OCI-LY7 (cell line): ENCODE measurements at regions not wholly inside any gene's neighbourhood (a gene's known extent, or its start where the extent isn't known, plus 50 kb on each side); places are given as distances from the start of the nearest gene placed in this dataset.

Experiments
- BruUV-seq: library from RNA; stranded (reverse); fragments of 400-500 nt; replicated peaks from 2 replicates; lab custom pipeline; 2021; lab: Mats Ljungman, UMichigan
- CTCF ChIA-PET: fragments of 300-600 bp; sonication (Branson Sonifier 250); formaldehyde crosslinking; loops from one replicate; lab custom pipeline; 2022; ENCODE audit warnings: antibody characterized with exemption; ENCODE audit not compliant: unreplicated experiment; lab: Charles Lee
- POLR2A ChIA-PET: fragments of 300-600 bp; sonication (Branson Sonifier 250); formaldehyde crosslinking; loops from one replicate; lab custom pipeline; 2022; ENCODE audit warnings: antibody characterized with exemption; lab: Charles Lee
- DNase-seq: peaks from one replicate; pipeline ENCODE4 v3.0.0-alpha.2; 2015; ENCODE audit warnings: low spot score
- H2AFZ ChIP-seq: fragments of 200-600 bp; sonication (generic), shearing (Covaris generic); 2 replicates; pipeline ENCODE4 v1.6.1; 2014; ENCODE audit warnings: mild to moderate bottlenecking, antibody characterized with exemption, low read length, moderate library complexity
- H3K27ac ChIP-seq: fragments of 200-600 bp; sonication (generic); 2 replicates; pipeline ENCODE4 v1.5.1; 2014; ENCODE audit warnings: mixed run types, low read depth, mild to moderate bottlenecking, moderate library complexity, low read length, inconsistent platforms; ENCODE audit not compliant: poor library complexity, severe bottlenecking
- H3K36me3 ChIP-seq: fragments of 200-600 bp; sonication (generic); 2 replicates; pipeline ENCODE4 v1.6.1; 2014; ENCODE audit warnings: mild to moderate bottlenecking, antibody characterized with exemption, low read length, moderate library complexity, mixed read lengths; ENCODE audit not compliant: insufficient read depth
- H3K4me1 ChIP-seq: fragments of 200-600 bp; sonication (generic); 2 replicates; pipeline ENCODE4 v1.5.1; 2014; ENCODE audit warnings: mild to moderate bottlenecking, low read length; ENCODE audit not compliant: insufficient read depth, poor library complexity, severe bottlenecking
- H3K4me2 ChIP-seq: fragments of 200-600 bp; sonication (generic); 2 replicates; pipeline ENCODE4 v1.6.1; 2014; ENCODE audit warnings: mild to moderate bottlenecking, low read length
- H3K4me3 ChIP-seq: fragments of 200-600 bp; sonication (generic); 2 replicates; pipeline ENCODE4 v1.5.1; 2014; ENCODE audit warnings: mild to moderate bottlenecking, low read depth, low read length; ENCODE audit not compliant: poor library complexity, severe bottlenecking
- H3K79me2 ChIP-seq: fragments of 200-600 bp; sonication (generic); 2 replicates; pipeline ENCODE4 v1.6.1; 2016; ENCODE audit warnings: low read depth, mild to moderate bottlenecking, low read length, moderate library complexity, mixed read lengths; ENCODE audit not compliant: insufficient read depth
- H3K9me2 ChIP-seq: fragments of 200-600 bp; sonication (generic); 2 replicates; pipeline ENCODE4 v1.6.1; 2016; ENCODE audit warnings: mild to moderate bottlenecking, low read length, mixed read lengths; ENCODE audit not compliant: insufficient read depth
- H3K9me3 ChIP-seq: fragments of 200-600 bp; sonication (generic); 2 replicates; pipeline ENCODE4 v1.6.1; 2014; ENCODE audit warnings: mild to moderate bottlenecking, mixed run types, low read length, mixed read lengths
- H4K20me1 ChIP-seq: fragments of 200-600 bp; sonication (generic); 2 replicates; pipeline ENCODE4 v1.6.1; 2014; ENCODE audit warnings: mild to moderate bottlenecking, antibody characterized with exemption, low read length, moderate library complexity, mixed read lengths; ENCODE audit not compliant: insufficient read depth
- CTCF ChIP-seq: fragments of 200-600 bp; sonication (generic); conservative IDR thresholded peaks from 2 replicates; pipeline ENCODE4 v1.5.1; 2014; ENCODE audit warnings: mild to moderate bottlenecking, antibody characterized with exemption, low read length, moderate library complexity, mixed read lengths
- EZH2phosphoT487 ChIP-seq: fragments of 200-600 bp; sonication (generic); IDR thresholded peaks from 2 replicates; pipeline ENCODE4 v1.6.1; 2018; ENCODE audit warnings: low read depth, borderline replicate concordance, mild to moderate bottlenecking, mixed run types, antibody characterized with exemption, low read length, moderate library complexity, mixed read lengths
- intact Hi-C: fragments of 100-400 bp; cut with micrococcal nuclease; formaldehyde crosslinking; loops from one replicate; pipeline ENCODE4 v1.10.0; 2022; ENCODE audit not compliant: unreplicated experiment

- intact Hi-C loops = no loop called here
- no peaks in the 10 kb centered on the region for H3K9me2 ChIP-seq
- DNase-seq = no peak
- H3K4me2 ChIP-seq = no peak overlapping the region
- H2AFZ ChIP-seq = no peak overlapping the region
- no peak overlapping the region for H3K4me3 ChIP-seq
- ChIA-PET POLR2A (no interaction called here), CTCF (no interaction called here)
- no TSS peak for BruUV-seq
- H4K20me1 ChIP-seq = no peaks in the 10 kb centered on the region
- H3K27ac ChIP-seq = no peak overlapping the region
- TF ChIP-seq CTCF = no peak
- TF ChIP-seq EZH2phosphoT487 = no peak
- no peaks in the 10 kb centered on the region for H3K79me2 ChIP-seq
- H3K36me3 ChIP-seq = no peaks in the 10 kb centered on the region
- H3K4me1 ChIP-seq = no peaks in the 10 kb centered on the region
- H3K9me3 ChIP-seq = no peaks in the 10 kb centered on the region
Measured at GRCh38 chr5:74141053-74141452, 499.5 kb downstream of the ENC1 start.

DNA sequence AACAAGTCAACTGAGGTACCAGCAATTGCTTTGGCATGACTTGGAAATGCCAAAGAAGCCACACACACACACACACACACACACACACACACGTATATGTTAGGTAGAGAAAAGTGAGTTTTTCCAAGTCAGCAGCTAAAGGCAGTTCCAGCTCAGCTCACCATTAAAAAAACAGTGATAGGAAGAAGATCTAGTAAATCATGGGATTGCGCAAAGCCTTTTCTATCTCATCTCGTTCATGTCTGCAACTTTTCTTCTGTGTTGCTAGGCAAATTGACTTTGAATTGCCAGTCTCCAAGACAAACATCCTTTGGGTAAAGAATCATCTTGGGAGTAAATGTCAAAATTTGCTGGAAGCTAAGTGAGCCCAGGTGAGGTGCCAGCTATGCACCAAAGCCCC, 500.1 kb downstream of the ENC1 start:
- intact Hi-C loops = no loop called here
- Histone ChIP-seq H3K36me3 (no peaks in the 10 kb centered on the region), H3K9me3 (no peaks in the 10 kb centered on the region), H3K4me3 (no peak overlapping the region), H3K27ac (no peak overlapping the region), H3K79me2 (no peaks in the 10 kb centered on the region), H4K20me1 (no peaks in the 10 kb centered on the region), H2AFZ (no peak overlapping the region), H3K4me1 (no peaks in the 10 kb centered on the region), H3K4me2 (no peak overlapping the region), H3K9me2 (no peaks in the 10 kb centered on the region)
- ChIA-PET CTCF (no interaction called here), POLR2A (no interaction called here)
- no peak for DNase-seq
- TF ChIP-seq EZH2phosphoT487 (no peak), CTCF (no peak)
- BruUV-seq = no TSS peak

DNA sequence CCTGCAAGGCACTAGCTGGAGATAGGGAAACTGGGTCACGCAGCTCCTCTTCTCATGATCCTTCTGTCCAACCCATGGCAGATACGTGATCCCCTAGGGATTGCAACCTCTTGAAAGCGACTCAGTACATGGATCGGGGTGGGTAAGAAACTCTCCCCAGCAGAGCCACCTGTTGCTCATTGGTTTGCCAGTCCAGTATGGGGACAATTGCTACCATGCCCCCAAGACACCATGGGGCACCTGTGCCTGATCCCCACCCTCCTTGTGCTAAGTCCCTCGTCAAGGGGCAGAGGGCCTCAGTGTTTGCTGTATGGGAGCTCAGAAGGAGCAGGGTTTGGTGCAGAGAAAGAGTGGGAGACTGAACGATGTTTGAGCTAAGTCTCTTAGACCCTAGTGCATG, 500.9 kb downstream of the ENC1 start:
- no peak for TF ChIP-seq CTCF
- no peak for TF ChIP-seq EZH2phosphoT487
- intact Hi-C loops = no loop called here
- Histone ChIP-seq H2AFZ (no peak overlapping the region), H3K4me1 (no peaks in the 10 kb centered on the region), H3K4me3 (no peak overlapping the region), H3K79me2 (no peaks in the 10 kb centered on the region), H3K9me3 (no peaks in the 10 kb centered on the region), H3K9me2 (no peaks in the 10 kb centered on the region), H4K20me1 (no peaks in the 10 kb centered on the region), H3K27ac (no peak overlapping the region), H3K4me2 (no peak overlapping the region), H3K36me3 (no peaks in the 10 kb centered on the region)
- ChIA-PET CTCF (no interaction called here), POLR2A (no interaction called here)
- no TSS peak for BruUV-seq
- no peak for DNase-seq
